Skeletal muscle satellite cell (primary cell): ENCODE measurements at regions not wholly inside any gene's neighbourhood (a gene's known extent, or its start where the extent isn't known, plus 50 kb on each side); places are given as distances from the start of the nearest gene placed in this dataset.

Source experiments
- H3K27me3 ChIP-seq: 2 replicates; pipeline ENCODE4 v1.7.0; 2013; ENCODE audit warnings: low read length; ENCODE audit not compliant: control insufficient read depth, insufficient read depth
- H3K36me3 ChIP-seq: 2 replicates; pipeline ENCODE4 v1.7.0; 2013; ENCODE audit warnings: mild to moderate bottlenecking, control low read depth, low read length; ENCODE audit not compliant: insufficient read depth
- H3K4me1 ChIP-seq: 2 replicates; pipeline ENCODE4 v1.7.0; 2013; ENCODE audit warnings: low read length; ENCODE audit not compliant: control insufficient read depth, insufficient read depth
- H3K4me2 ChIP-seq: 2 replicates; pipeline ENCODE4 v1.7.0; 2013; ENCODE audit warnings: mild to moderate bottlenecking, low read length
- H3K4me3 ChIP-seq: 2 replicates; pipeline ENCODE4 v1.7.0; 2013; ENCODE audit warnings: low read length
- H3K9ac ChIP-seq: 2 replicates; pipeline ENCODE4 v1.7.0; 2013; ENCODE audit warnings: mild to moderate bottlenecking, low read depth, low read length, moderate library complexity
- H3K9me3 ChIP-seq: replicated peaks from 2 replicates; pipeline ENCODE4 v1.7.0; 2013; ENCODE audit warnings: mild to moderate bottlenecking, control low read depth, low read length

DNA sequence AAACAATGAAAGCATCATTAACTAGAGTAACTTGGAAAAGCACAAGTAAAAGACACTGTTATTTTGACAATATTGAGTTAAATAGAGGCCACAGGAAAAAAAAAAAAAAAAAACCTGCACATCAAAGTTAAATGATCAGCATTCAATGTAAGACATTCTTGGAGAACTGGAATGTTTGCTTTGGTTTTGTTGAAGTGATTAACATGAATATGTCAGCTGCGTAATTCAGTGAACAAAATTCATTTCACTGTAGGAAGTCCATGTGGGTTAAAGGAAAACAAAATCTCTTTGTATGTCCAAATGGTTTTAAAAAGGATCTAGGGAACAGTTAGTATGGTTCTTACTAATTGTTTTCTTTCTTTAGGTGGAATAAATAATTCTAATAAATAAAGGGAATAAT, 252.8 kb upstream of the CNTN6 start:
- H3K4me3 ChIP-seq: no peak overlapping the region
- H3K9me3 ChIP-seq: no peaks in the 10 kb centered on the region
- no peaks in the 10 kb centered on the region for H3K27me3 ChIP-seq
- H3K36me3 ChIP-seq: no peaks in the 10 kb centered on the region
- H3K9ac ChIP-seq: no peak overlapping the region
- no peak overlapping the region for H3K4me2 ChIP-seq
- H3K4me1 ChIP-seq: no peaks in the 10 kb centered on the region

DNA sequence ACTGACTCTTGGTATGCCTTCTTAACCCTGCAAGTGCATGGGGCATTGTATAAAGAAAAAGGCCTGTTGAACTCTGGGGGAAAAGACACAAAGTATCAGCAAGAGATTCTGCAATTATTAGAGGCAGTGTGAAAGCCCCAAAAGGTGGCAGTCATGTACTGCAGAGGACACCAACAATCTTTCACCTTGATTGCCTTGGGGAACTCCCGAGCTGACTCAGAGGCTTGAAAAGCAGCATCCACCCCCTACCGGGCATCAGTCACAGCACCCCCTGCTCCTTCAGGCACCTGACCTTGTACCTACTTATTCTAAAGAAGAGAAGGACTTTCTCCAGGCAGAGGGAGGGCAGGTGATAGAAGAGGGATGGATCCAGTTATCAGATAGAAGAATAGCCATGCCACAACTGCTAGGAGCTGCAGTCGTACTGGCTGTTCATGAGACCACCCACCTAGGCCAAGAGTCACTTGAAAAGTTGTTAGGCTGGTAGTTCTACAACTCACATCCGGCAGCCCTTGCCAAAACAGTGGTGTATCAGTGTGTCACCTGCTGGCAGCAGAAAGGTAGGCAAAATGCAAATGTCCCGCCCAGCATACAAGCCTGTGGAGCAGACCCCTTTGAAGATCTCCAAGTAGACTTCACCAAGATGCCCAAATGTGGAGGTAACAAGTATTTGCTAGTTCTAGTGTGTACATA, 241.6 kb upstream of the CNTN6 start:
- Histone ChIP-seq H3K27me3 (no peaks in the 10 kb centered on the region), H3K4me2 (no peak overlapping the region), H3K9ac (no peak overlapping the region), H3K9me3 (peaks cover 10% of the 10 kb centered on the region), H3K36me3 (no peaks in the 10 kb centered on the region), H3K4me1 (no peaks in the 10 kb centered on the region), H3K4me3 (no peak overlapping the region)

DNA sequence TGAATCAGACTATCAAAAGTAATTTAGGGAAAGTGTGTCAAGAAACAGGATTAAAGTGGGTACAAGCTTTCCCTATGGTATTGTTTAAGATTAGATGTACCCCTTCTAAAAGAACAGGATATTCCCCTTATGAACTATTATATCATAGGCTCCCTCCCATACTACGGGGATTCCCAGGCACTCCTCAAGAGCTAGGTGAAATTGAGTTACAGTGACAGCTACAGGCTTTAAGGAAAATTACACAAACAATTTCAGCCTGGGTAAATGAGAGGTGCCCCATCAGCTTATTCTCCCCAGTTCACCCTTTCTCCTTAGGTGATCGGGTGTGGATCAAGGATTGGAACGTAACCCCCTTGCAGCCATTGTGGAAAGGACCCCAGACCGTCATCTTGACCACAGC, 240.8 kb upstream of the CNTN6 start:
- H3K27me3 ChIP-seq: no peaks in the 10 kb centered on the region
- H3K36me3 ChIP-seq: no peaks in the 10 kb centered on the region
- H3K4me3 ChIP-seq: no peak overlapping the region
- peaks cover 10% of the 10 kb centered on the region for H3K9me3 ChIP-seq
- H3K4me2 ChIP-seq: no peak overlapping the region
- H3K4me1 ChIP-seq: no peaks in the 10 kb centered on the region
- no peak overlapping the region for H3K9ac ChIP-seq

DNA sequence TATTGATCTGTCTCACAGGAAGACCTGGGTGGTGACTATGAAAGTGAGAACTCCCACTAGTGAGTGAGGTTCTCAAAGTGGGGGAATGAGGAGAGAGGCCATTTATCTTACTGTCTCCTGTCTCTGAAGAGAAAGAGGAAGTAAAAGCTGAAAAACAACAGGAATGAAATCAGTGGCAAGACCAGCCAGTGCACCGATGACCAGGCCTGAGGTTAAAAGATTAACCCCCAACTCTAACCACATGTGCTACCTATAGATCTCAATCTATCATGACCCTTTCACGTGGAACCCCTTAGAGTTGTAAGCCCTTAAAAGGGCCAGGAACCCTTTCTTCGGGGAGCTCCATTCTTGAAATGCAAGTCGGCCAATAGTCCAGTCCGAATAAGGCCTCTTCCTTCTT, 239.3 kb upstream of the CNTN6 start:
- no peak overlapping the region for H3K4me3 ChIP-seq
- peaks cover 10% of the 10 kb centered on the region for H3K9me3 ChIP-seq
- no peaks in the 10 kb centered on the region for H3K4me1 ChIP-seq
- no peak overlapping the region for H3K4me2 ChIP-seq
- H3K27me3 ChIP-seq: no peaks in the 10 kb centered on the region
- no peak overlapping the region for H3K9ac ChIP-seq
- H3K36me3 ChIP-seq: no peaks in the 10 kb centered on the region

DNA sequence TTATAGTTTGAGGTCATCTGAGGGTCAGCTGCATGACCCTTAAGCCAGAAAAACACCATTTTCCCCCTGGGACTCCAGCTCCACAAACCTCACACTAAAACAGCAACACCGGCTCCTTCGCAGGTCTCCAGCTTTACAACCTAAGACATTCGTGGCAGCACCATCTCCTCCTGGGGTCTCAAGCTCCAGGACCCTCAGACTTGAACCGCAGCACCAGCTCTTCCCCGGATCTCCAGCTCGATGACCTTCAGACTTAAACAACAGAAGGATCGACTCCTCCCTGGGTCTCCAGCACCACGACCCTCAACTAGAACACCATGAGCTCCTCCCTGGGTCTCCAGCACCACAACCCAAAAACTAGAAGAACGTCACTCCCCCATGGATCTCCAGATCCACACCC, 233.7 kb upstream of the CNTN6 start:
- H3K4me2 ChIP-seq: no peak overlapping the region
- no peak overlapping the region for H3K9ac ChIP-seq
- no peaks in the 10 kb centered on the region for H3K27me3 ChIP-seq
- H3K9me3 ChIP-seq: no peaks in the 10 kb centered on the region
- H3K4me3 ChIP-seq: no peak overlapping the region
- H3K4me1 ChIP-seq: no peaks in the 10 kb centered on the region
- H3K36me3 ChIP-seq: no peaks in the 10 kb centered on the region

DNA sequence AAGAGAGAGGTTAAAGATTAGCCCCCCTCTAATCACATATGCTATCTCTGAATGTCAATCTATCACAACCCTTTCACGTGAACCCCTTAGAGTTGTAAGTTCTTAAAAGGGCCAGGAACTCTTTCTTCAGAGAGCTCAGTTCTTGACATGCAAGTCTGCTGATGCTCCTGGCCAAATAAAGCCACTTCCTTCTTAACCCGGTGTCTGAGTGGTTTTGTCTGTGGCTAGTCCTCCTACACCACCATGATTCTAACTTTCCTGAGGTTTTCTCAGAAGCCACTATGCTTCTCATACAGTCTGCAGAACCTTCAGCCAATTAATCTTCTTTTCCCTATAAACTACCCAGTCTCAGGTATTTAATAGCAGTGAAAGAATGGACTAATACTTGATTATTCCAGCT, 231.1 kb upstream of the CNTN6 start:
- H3K4me2 ChIP-seq: no peak overlapping the region
- no peak overlapping the region for H3K9ac ChIP-seq
- H3K27me3 ChIP-seq: no peaks in the 10 kb centered on the region
- no peaks in the 10 kb centered on the region for H3K36me3 ChIP-seq
- H3K4me1 ChIP-seq: no peaks in the 10 kb centered on the region
- no peak overlapping the region for H3K4me3 ChIP-seq
- no peaks in the 10 kb centered on the region for H3K9me3 ChIP-seq

DNA sequence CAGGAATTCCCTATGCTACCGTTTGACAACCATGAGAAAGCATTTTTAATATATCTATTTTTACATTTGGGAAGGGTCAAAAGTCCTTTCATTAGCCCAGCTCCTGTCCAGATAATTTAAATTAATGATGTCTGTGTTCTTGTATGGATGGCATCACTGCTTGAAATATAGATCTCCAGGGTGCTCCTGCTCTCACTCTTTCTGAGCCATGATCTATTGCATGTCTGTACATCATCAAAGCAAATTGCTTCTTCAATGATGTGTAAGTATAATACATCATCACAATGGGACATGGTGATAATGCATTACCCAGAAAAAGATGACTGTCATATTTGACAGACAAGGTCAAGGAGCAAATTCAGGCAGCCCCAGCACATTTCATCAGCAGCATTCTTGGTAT, 223.6 kb upstream of the CNTN6 start:
- Histone ChIP-seq H3K4me2 (no peak overlapping the region), H3K4me3 (no peak overlapping the region), H3K27me3 (no peaks in the 10 kb centered on the region), H3K9me3 (peaks cover 11% of the 10 kb centered on the region), H3K36me3 (no peaks in the 10 kb centered on the region), H3K9ac (no peak overlapping the region), H3K4me1 (no peaks in the 10 kb centered on the region)

DNA sequence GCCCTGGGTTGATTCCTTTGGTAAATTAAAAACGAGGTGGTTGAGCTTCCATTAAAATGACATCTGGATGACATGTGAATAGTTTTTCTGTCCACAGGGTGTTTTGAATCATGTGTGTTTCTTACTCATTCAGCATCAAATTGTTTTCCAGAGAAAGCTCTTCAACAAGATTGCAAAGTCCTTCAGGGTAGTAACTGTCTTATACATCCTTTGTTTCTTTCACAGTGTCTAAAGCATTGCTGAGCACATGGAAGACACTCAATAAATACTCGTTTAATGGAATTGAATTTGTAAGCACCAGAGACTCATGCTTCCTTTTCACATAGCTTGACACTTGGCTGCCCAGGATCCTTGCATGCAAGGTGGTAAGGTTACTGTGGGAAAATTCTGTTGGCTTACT, 223.1 kb upstream of the CNTN6 start:
- H3K9me3 ChIP-seq: peaks cover 11% of the 10 kb centered on the region
- no peak overlapping the region for H3K4me2 ChIP-seq
- H3K4me3 ChIP-seq: no peak overlapping the region
- no peaks in the 10 kb centered on the region for H3K4me1 ChIP-seq
- no peaks in the 10 kb centered on the region for H3K36me3 ChIP-seq
- H3K9ac ChIP-seq: no peak overlapping the region
- no peaks in the 10 kb centered on the region for H3K27me3 ChIP-seq

DNA sequence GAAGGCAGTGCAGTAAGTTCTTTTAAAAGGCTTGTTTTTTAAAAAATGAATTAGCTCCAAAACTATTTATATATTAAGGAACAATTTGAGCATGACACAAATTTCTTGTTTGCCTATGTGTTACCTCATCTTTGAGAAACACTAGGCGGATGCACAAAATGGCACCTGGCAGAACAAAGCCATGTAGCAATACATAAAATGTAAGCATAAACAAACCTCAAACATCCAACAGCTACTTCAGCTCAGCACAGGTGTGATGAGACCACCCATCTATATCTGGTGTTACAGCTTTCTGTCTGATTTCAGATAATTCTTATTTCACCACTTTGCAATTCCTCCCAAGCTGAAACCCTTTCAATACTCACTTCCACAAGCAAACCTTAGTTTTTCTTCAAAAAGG, 221.2 kb upstream of the CNTN6 start:
- H3K4me2 ChIP-seq: no peak overlapping the region
- no peak overlapping the region for H3K4me3 ChIP-seq
- no peaks in the 10 kb centered on the region for H3K36me3 ChIP-seq
- H3K4me1 ChIP-seq: no peaks in the 10 kb centered on the region
- H3K9me3 ChIP-seq: peaks cover 11% of the 10 kb centered on the region
- no peaks in the 10 kb centered on the region for H3K27me3 ChIP-seq
- no peak overlapping the region for H3K9ac ChIP-seq

DNA sequence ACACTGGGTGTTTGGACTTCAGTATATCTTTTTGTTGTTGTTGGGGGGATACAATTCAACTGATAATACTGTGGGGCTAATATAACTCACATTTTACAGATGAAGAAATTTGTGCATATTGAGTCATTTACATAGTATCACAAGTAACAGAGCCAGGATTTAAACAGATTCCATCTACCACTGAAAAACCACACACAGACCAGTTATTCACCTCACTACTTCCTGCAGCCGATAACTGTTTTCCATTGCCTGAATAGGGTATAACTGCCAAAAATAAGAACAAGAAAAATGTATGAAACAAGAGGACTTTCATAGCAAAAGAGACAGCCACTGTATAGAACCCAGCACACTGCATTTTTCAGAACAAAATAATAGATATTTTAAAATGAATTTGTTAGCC, 215.8 kb upstream of the CNTN6 start:
- Histone ChIP-seq H3K9ac (no peak overlapping the region), H3K4me3 (no peak overlapping the region), H3K9me3 (peaks cover 19% of the 10 kb centered on the region), H3K36me3 (no peaks in the 10 kb centered on the region), H3K27me3 (no peaks in the 10 kb centered on the region), H3K4me1 (no peaks in the 10 kb centered on the region), H3K4me2 (no peak overlapping the region)

DNA sequence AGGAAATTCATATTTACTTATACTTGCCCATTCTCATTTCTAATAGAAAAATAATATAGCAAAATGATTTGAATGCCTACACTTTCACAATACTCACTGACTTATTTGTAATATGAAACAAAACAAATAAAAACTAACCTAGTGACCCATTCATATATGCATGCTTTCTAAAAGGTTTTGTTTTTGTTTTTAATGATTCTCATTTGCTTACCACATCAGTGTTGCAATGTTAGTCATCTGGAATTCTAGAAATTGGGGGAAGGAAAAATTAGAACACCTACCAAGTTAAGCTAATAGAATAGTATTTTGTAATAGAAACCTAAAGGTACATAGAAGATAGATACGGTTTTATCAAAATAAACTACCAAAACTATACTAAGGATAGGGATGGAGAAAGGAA, 214.1 kb upstream of the CNTN6 start:
- H3K9me3 ChIP-seq: peaks cover 12% of the 10 kb centered on the region
- no peak overlapping the region for H3K9ac ChIP-seq
- H3K4me3 ChIP-seq: no peak overlapping the region
- H3K27me3 ChIP-seq: no peaks in the 10 kb centered on the region
- no peak overlapping the region for H3K4me2 ChIP-seq
- no peaks in the 10 kb centered on the region for H3K36me3 ChIP-seq
- no peaks in the 10 kb centered on the region for H3K4me1 ChIP-seq

DNA sequence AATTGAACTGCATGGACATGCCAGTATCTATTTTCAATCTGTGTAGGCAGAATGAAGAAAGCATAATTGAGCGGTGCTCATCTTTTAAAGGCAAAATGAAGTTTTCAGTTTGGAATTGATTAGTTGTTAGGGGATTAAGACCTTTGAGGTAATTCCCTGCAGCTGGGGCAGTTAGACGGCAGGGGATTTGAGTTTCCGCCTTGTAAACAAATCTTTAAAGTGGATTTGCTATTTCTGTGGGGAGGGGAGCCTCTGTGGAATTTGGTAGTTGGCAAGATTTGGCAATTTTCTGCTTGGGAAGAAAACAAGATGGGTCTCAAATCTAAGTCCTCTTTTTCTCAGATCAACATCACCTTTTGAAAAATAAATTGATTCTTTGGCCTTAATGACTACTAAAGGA, 212.5 kb upstream of the CNTN6 start:
- H3K4me3 ChIP-seq: no peak overlapping the region
- no peak overlapping the region for H3K4me2 ChIP-seq
- H3K4me1 ChIP-seq: no peaks in the 10 kb centered on the region
- H3K9ac ChIP-seq: no peak overlapping the region
- H3K36me3 ChIP-seq: no peaks in the 10 kb centered on the region
- peaks cover 12% of the 10 kb centered on the region for H3K9me3 ChIP-seq
- no peaks in the 10 kb centered on the region for H3K27me3 ChIP-seq
